ENCODE measurements at regions not wholly inside any gene's neighbourhood (a gene's known extent, or its start where the extent isn't known, plus 50 kb on each side); places are given as distances from the start of the nearest gene placed in this dataset.

GRCh38 chr4:106444557-106444956 lies 76.0 kb upstream of the GIMD1 start:
- peaks cover 0 to 2% of the 10 kb centered on the region in 2 experiments for H3K9me3 ChIP-seq (ENCODE audit: control insufficient read depth in 2 of 2, low read length in 2 of 2)
- Mint-ChIP-seq H3K27ac (no peak overlapping the region), H3K4me1 (no peaks in the 10 kb centered on the region), H3K27me3 (peaks cover 4% of the 10 kb centered on the region), H3K36me3 (no peaks in the 10 kb centered on the region), H3K4me3 (no peak overlapping the region), H3K9me3 (peaks cover 0 to 6% (median 2%) of the 10 kb centered on the region in 7 donors)
- no peak overlapping the region for H3K4me3 ChIP-seq (ENCODE audit: low read depth, low read length)
- DNase-seq (no peak), ATAC-seq (ENCODE audit: low read depth in 2 of 2) (no peak)
- no peaks in the 10 kb centered on the region for H3K27me3 ChIP-seq (ENCODE audit: control insufficient read depth, insufficient read depth, low read length)
- no peaks in the 10 kb centered on the region for H3K36me3 ChIP-seq (ENCODE audit: control insufficient read depth, insufficient read depth, low read length)
- no peak overlapping the region for H3K27ac ChIP-seq (ENCODE audit: insufficient read depth, low read length, poor library complexity, severe bottlenecking)
- H3K4me1 ChIP-seq (ENCODE audit: control insufficient read depth, insufficient read depth, low read length, poor library complexity, severe bottlenecking): no peaks in the 10 kb centered on the region

DNA sequence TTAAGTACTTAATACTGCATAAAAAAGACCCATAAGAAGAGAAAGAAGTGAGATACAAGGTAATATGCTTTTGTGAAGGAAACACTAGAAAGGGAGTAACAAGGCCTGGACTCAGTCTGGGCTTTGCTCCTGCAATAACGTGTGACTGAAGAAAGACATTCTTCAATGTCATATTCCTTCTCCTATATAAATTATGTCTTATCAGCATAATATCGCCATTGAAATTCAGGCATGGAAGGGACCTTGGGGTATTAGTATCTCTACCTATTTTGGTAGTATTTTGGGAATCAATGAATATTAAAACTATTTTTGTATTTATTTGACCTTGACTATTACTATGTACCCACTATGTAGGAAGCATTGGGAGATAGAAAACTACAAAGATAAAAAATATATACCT lies 62.2 kb upstream of the GIMD1 start:
- no peaks in the 10 kb centered on the region for H3K9me3 ChIP-seq (ENCODE audit: control insufficient read depth in 2 of 2, low read length in 2 of 2)
- Mint-ChIP-seq H3K36me3 (no peaks in the 10 kb centered on the region), H3K4me3 (no peak overlapping the region), H3K27ac (no peak overlapping the region), H3K27me3 (no peaks in the 10 kb centered on the region), H3K9me3 (peaks cover 0 to 8% (median 0%) of the 10 kb centered on the region in 7 donors), H3K4me1 (no peaks in the 10 kb centered on the region)
- no peak overlapping the region for H3K27ac ChIP-seq (ENCODE audit: insufficient read depth, low read length, poor library complexity, severe bottlenecking)
- no peaks in the 10 kb centered on the region for H3K4me1 ChIP-seq (ENCODE audit: control insufficient read depth, insufficient read depth, low read length, poor library complexity, severe bottlenecking)
- H3K36me3 ChIP-seq (ENCODE audit: control insufficient read depth, insufficient read depth, low read length): no peaks in the 10 kb centered on the region
- no peak overlapping the region for H3K4me3 ChIP-seq (ENCODE audit: low read depth, low read length)
- ATAC-seq (ENCODE audit: low read depth in 2 of 2) (no peak), DNase-seq (no peak)
- no peaks in the 10 kb centered on the region for H3K27me3 ChIP-seq (ENCODE audit: control insufficient read depth, insufficient read depth, low read length)

GRCh38 chr4:106429885-106430284 lies 61.3 kb upstream of the GIMD1 start:
- Histone ChIP-seq H3K36me3 (ENCODE audit: control insufficient read depth, insufficient read depth, low read length) (no peaks in the 10 kb centered on the region), H3K27ac (ENCODE audit: insufficient read depth, low read length, poor library complexity, severe bottlenecking) (no peak overlapping the region), H3K27me3 (ENCODE audit: control insufficient read depth, insufficient read depth, low read length) (no peaks in the 10 kb centered on the region), H3K4me1 (ENCODE audit: control insufficient read depth, insufficient read depth, low read length, poor library complexity, severe bottlenecking) (no peaks in the 10 kb centered on the region), H3K9me3 (ENCODE audit: control insufficient read depth in 2 of 2, low read length in 2 of 2) (no peaks in the 10 kb centered on the region), H3K4me3 (ENCODE audit: low read depth, low read length) (no peak overlapping the region)
- DNase-seq: no peak
- no peak overlapping the region for H3K4me3 Mint-ChIP-seq
- no peak for ATAC-seq (ENCODE audit: low read depth in 2 of 2)
- H3K4me1 Mint-ChIP-seq: no peaks in the 10 kb centered on the region
- H3K27me3 Mint-ChIP-seq: no peaks in the 10 kb centered on the region
- H3K36me3 Mint-ChIP-seq: no peaks in the 10 kb centered on the region
- H3K9me3 Mint-ChIP-seq: peaks cover 0 to 8% (median 0%) of the 10 kb centered on the region in 7 donors
- no peak overlapping the region for H3K27ac Mint-ChIP-seq

- no peak overlapping the region for H3K4me3 ChIP-seq (ENCODE audit: low read depth, low read length)
- no peaks in the 10 kb centered on the region for H3K9me3 ChIP-seq (ENCODE audit: control insufficient read depth in 2 of 2, low read length in 2 of 2)
- no peak for ATAC-seq (ENCODE audit: low read depth in 2 of 2)
- DNase-seq: no peak
- Mint-ChIP-seq H3K4me3 (no peak overlapping the region), H3K36me3 (no peaks in the 10 kb centered on the region), H3K27me3 (peaks cover 14% of the 10 kb centered on the region), H3K4me1 (no peaks in the 10 kb centered on the region), H3K9me3 (no peaks in the 10 kb centered on the region), H3K27ac (no peak overlapping the region)
- H3K4me1 ChIP-seq (ENCODE audit: control insufficient read depth, insufficient read depth, low read length, poor library complexity, severe bottlenecking): no peaks in the 10 kb centered on the region
- no peaks in the 10 kb centered on the region for H3K27me3 ChIP-seq (ENCODE audit: control insufficient read depth, insufficient read depth, low read length)
- H3K36me3 ChIP-seq (ENCODE audit: control insufficient read depth, insufficient read depth, low read length): no peaks in the 10 kb centered on the region
- H3K27ac ChIP-seq (ENCODE audit: insufficient read depth, low read length, poor library complexity, severe bottlenecking): no peak overlapping the region
These were observed 57.5 kb upstream of the GIMD1 start for GRCh38 chr4:106426069-106426468.

DNA sequence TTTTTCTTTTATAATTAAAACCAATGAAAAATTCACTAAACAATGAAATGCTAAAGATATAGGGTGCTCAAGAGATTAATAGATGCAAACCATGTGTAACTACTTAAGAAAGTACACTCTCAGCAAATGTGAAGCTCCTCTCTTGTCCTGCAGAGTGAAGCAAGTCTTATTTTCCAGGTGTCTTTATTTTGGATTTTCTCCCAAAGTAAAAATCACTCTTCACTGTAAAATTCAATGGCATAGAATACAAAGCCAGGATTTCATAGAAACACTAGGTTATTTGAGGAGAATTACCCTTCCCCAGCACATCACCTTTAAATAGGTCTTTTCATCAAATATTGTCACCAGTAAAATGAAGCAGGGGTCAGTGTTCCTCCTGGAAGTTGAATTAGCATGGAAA lies 57.0 kb upstream of the GIMD1 start:
- no peak overlapping the region for H3K27ac Mint-ChIP-seq

GRCh38 chr4:106424426-106424825 lies 55.8 kb upstream of the GIMD1 start:
- Histone ChIP-seq H3K27me3 (ENCODE audit: control insufficient read depth, insufficient read depth, low read length) (no peaks in the 10 kb centered on the region), H3K36me3 (ENCODE audit: control insufficient read depth, insufficient read depth, low read length) (no peaks in the 10 kb centered on the region), H3K4me1 (ENCODE audit: control insufficient read depth, insufficient read depth, low read length, poor library complexity, severe bottlenecking) (no peaks in the 10 kb centered on the region), H3K9me3 (ENCODE audit: control insufficient read depth in 2 of 2, low read length in 2 of 2) (no peaks in the 10 kb centered on the region), H3K4me3 (ENCODE audit: low read depth, low read length) (no peak overlapping the region), H3K27ac (ENCODE audit: insufficient read depth, low read length, poor library complexity, severe bottlenecking) (no peak overlapping the region)
- no peak for ATAC-seq (ENCODE audit: low read depth in 2 of 2)
- no peak overlapping the region for H3K27ac Mint-ChIP-seq
- DNase-seq: no peak
- H3K4me3 Mint-ChIP-seq: no peak overlapping the region
- H3K4me1 Mint-ChIP-seq: no peaks in the 10 kb centered on the region
- peaks cover 0 to 2% (median 0%) of the 10 kb centered on the region in 7 donors for H3K9me3 Mint-ChIP-seq
- peaks cover 14% of the 10 kb centered on the region for H3K27me3 Mint-ChIP-seq
- H3K36me3 Mint-ChIP-seq: no peaks in the 10 kb centered on the region

More for the DNA sequence above, 57.0 kb upstream of the GIMD1 start:
- no peaks in the 10 kb centered on the region for H3K36me3 Mint-ChIP-seq
- no peaks in the 10 kb centered on the region for H3K27me3 ChIP-seq (ENCODE audit: control insufficient read depth, insufficient read depth, low read length)
- no peaks in the 10 kb centered on the region for H3K4me1 ChIP-seq (ENCODE audit: control insufficient read depth, insufficient read depth, low read length, poor library complexity, severe bottlenecking)
- peaks cover 0 to 2% (median 0%) of the 10 kb centered on the region in 7 donors for H3K9me3 Mint-ChIP-seq
- DNase-seq (no peak), ATAC-seq (ENCODE audit: low read depth in 2 of 2) (no peak)
- H3K4me3 ChIP-seq (ENCODE audit: low read depth, low read length): no peak overlapping the region
- no peaks in the 10 kb centered on the region for H3K9me3 ChIP-seq (ENCODE audit: control insufficient read depth in 2 of 2, low read length in 2 of 2)
- H3K27me3 Mint-ChIP-seq: peaks cover 14% of the 10 kb centered on the region
- no peak overlapping the region for H3K4me3 Mint-ChIP-seq
- H3K4me1 Mint-ChIP-seq: no peaks in the 10 kb centered on the region
- no peaks in the 10 kb centered on the region for H3K36me3 ChIP-seq (ENCODE audit: control insufficient read depth, insufficient read depth, low read length)
- no peak overlapping the region for H3K27ac ChIP-seq (ENCODE audit: insufficient read depth, low read length, poor library complexity, severe bottlenecking)

GRCh38 chr4:106423791-106424190 lies 55.2 kb upstream of the GIMD1 start:
- no peak overlapping the region for H3K27ac ChIP-seq (ENCODE audit: insufficient read depth, low read length, poor library complexity, severe bottlenecking)
- no peak for DNase-seq
- no peaks in the 10 kb centered on the region for H3K4me1 Mint-ChIP-seq
- peaks cover 14% of the 10 kb centered on the region for H3K27me3 Mint-ChIP-seq
- peaks cover 0 to 2% (median 0%) of the 10 kb centered on the region in 7 donors for H3K9me3 Mint-ChIP-seq
- no peaks in the 10 kb centered on the region for H3K9me3 ChIP-seq (ENCODE audit: control insufficient read depth in 2 of 2, low read length in 2 of 2)
- H3K4me3 ChIP-seq (ENCODE audit: low read depth, low read length): no peak overlapping the region
- no peak overlapping the region for H3K27ac Mint-ChIP-seq
- H3K4me3 Mint-ChIP-seq: no peak overlapping the region
- no peaks in the 10 kb centered on the region for H3K27me3 ChIP-seq (ENCODE audit: control insufficient read depth, insufficient read depth, low read length)
- H3K36me3 ChIP-seq (ENCODE audit: control insufficient read depth, insufficient read depth, low read length): no peaks in the 10 kb centered on the region
- no peak for ATAC-seq (ENCODE audit: low read depth in 2 of 2)
- H3K4me1 ChIP-seq (ENCODE audit: control insufficient read depth, insufficient read depth, low read length, poor library complexity, severe bottlenecking): no peaks in the 10 kb centered on the region
- no peaks in the 10 kb centered on the region for H3K36me3 Mint-ChIP-seq

DNA sequence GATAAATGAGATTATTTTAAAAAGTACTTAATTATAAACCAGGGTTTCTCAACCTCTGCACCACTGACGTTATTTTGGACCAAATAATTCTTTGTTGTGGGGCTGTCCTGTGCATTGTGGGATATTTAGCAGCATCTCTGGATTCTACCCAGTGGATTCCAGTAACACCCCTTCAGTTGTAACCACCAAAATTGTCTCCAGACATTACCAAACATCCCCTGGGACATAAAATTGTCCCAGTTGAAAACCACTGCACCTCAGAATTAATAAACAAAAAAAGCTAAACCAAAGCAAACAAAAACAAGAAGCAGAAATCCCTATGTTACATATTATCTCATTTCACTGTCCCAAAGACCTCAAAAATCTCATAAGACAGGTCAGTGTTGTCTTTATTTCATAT lies 54.2 kb upstream of the GIMD1 start:
- peaks cover 14% of the 10 kb centered on the region for H3K27me3 Mint-ChIP-seq
- H3K9me3 Mint-ChIP-seq: peaks cover 0 to 2% (median 0%) of the 10 kb centered on the region in 7 donors
- no peak overlapping the region for H3K27ac ChIP-seq (ENCODE audit: insufficient read depth, low read length, poor library complexity, severe bottlenecking)

More for the DNA sequence above, 54.2 kb upstream of the GIMD1 start:
- no peaks in the 10 kb centered on the region for H3K36me3 Mint-ChIP-seq
- ATAC-seq (ENCODE audit: low read depth in 2 of 2) (no peak), DNase-seq (no peak)
- Histone ChIP-seq H3K27me3 (ENCODE audit: control insufficient read depth, insufficient read depth, low read length) (no peaks in the 10 kb centered on the region), H3K4me1 (ENCODE audit: control insufficient read depth, insufficient read depth, low read length, poor library complexity, severe bottlenecking) (no peaks in the 10 kb centered on the region), H3K4me3 (ENCODE audit: low read depth, low read length) (no peak overlapping the region), H3K36me3 (ENCODE audit: control insufficient read depth, insufficient read depth, low read length) (no peaks in the 10 kb centered on the region), H3K9me3 (ENCODE audit: control insufficient read depth in 2 of 2, low read length in 2 of 2) (no peaks in the 10 kb centered on the region)
- no peaks in the 10 kb centered on the region for H3K4me1 Mint-ChIP-seq
- H3K27ac Mint-ChIP-seq: no peak overlapping the region
- no peak overlapping the region for H3K4me3 Mint-ChIP-seq
